ENCODE measurements at regions not wholly inside any gene's neighbourhood (a gene's known extent, or its start where the extent isn't known, plus 50 kb on each side); places are given as distances from the start of the nearest gene placed in this dataset.

- TF ChIP-seq CTCF (IDR thresholded peaks at IDR 0.05) (no peak), POLR2A (IDR thresholded peaks at IDR 0.05) (no peak)
Measured at GRCh38 chr5:2903451-2904395, 152.2 kb upstream of the IRX2 start.

All from body of pancreas (tissue), 4 donors.